Common myeloid progenitor, CD34-positive (primary cell): ENCODE measurements at regions not wholly inside any gene's neighbourhood (a gene's known extent, or its start where the extent isn't known, plus 50 kb on each side); places are given as distances from the start of the nearest gene placed in this dataset.

Experiments
- CTCF ChIA-PET: fragments of 350-600 bp; sonication (Branson Sonifier 250); formaldehyde crosslinking; loops from one replicate; lab custom pipeline; 2021; ENCODE audit warnings: antibody characterized with exemption; lab: Charles Lee
- POLR2A ChIA-PET: fragments of 350-600 bp; sonication (Branson Sonifier 250); formaldehyde crosslinking; loops from one replicate; lab custom pipeline; 2021; ENCODE audit warnings: antibody characterized with exemption; lab: Charles Lee
- DNase-seq, 3 donors: peaks; one replicate each; pipeline versions ENCODE4 v3.0.0 to v3.0.0-alpha.2; 2013
- H3K27ac ChIP-seq, 2 experiments: 1 replicate in 1 of 2; 2 replicates in 1 of 2; pipeline ENCODE4 v1.7.0; 2013; ENCODE audit warnings: inconsistent platforms in 2 of 2, low read length in 2 of 2, mild to moderate bottlenecking in 2 of 2, low read depth in 1 of 2, moderate library complexity in 1 of 2; ENCODE audit not compliant: severe bottlenecking in 2 of 2, insufficient read depth in 1 of 2, poor library complexity in 1 of 2
- H3K27me3 ChIP-seq, 5 experiments: replicated peaks in 2 of 5; 1 replicate in 3 of 5; 2 replicates in 2 of 5; pipeline versions ENCODE4 v1.6.1 to v1.7.0; 2013; ENCODE audit warnings: low read length in 4 of 5, mild to moderate bottlenecking in 2 of 5, moderate library complexity in 2 of 5, inconsistent platforms in 1 of 5; ENCODE audit not compliant: insufficient read depth in 5 of 5, control insufficient read depth in 4 of 5
- H3K36me3 ChIP-seq, 4 experiments: 1 replicate in 2 of 4; 2 replicates in 2 of 4; pipeline versions ENCODE4 v1.6.1 to v1.7.0; 2013; ENCODE audit warnings: low read length in 3 of 4, control low read depth in 1 of 4, mild to moderate bottlenecking in 1 of 4; ENCODE audit not compliant: control insufficient read depth in 4 of 4, insufficient read depth in 4 of 4
- H3K4me1 ChIP-seq, 4 experiments: 1 replicate in 3 of 4; 2 replicates in 1 of 4; pipeline versions ENCODE4 v1.6.1 to v1.7.1; 2013; ENCODE audit warnings: low read length in 3 of 4, mild to moderate bottlenecking in 3 of 4, control low read depth in 1 of 4, inconsistent platforms in 1 of 4, moderate library complexity in 1 of 4; ENCODE audit not compliant: control insufficient read depth in 4 of 4, insufficient read depth in 4 of 4; ENCODE audit errors: control extremely low read depth in 1 of 4
- H3K4me3 ChIP-seq, 7 experiments: 1 replicate in 4 of 7; 2 replicates in 3 of 7; pipeline versions ENCODE4 v1.5.1 to v1.7.0; 2013; ENCODE audit warnings: mild to moderate bottlenecking in 7 of 7, low read length in 6 of 7, moderate library complexity in 6 of 7, inconsistent platforms in 2 of 7, low read depth in 2 of 7, control low read depth in 1 of 7; ENCODE audit not compliant: insufficient read depth in 4 of 7, control insufficient read depth in 1 of 7; ENCODE audit errors: extremely low read depth in 1 of 7
- H3K9me3 ChIP-seq, 5 experiments: 1 replicate in 4 of 5; 2 replicates in 1 of 5; pipeline versions ENCODE4 v1.6.1 to v1.7.1; 2013; ENCODE audit warnings: low read length in 4 of 5, mild to moderate bottlenecking in 2 of 5, inconsistent platforms in 1 of 5, low read depth in 1 of 5, moderate library complexity in 1 of 5; ENCODE audit not compliant: control insufficient read depth in 4 of 5, insufficient read depth in 2 of 5; ENCODE audit errors: control extremely low read depth in 1 of 5
- WGBS: methylation state at CpG from one replicate; pipeline ENCODE4 v1.1.5; 2013; ENCODE audit not compliant: insufficient coverage; 5-methylcytosine and 5-hydroxymethylcytosine counted together

DNA sequence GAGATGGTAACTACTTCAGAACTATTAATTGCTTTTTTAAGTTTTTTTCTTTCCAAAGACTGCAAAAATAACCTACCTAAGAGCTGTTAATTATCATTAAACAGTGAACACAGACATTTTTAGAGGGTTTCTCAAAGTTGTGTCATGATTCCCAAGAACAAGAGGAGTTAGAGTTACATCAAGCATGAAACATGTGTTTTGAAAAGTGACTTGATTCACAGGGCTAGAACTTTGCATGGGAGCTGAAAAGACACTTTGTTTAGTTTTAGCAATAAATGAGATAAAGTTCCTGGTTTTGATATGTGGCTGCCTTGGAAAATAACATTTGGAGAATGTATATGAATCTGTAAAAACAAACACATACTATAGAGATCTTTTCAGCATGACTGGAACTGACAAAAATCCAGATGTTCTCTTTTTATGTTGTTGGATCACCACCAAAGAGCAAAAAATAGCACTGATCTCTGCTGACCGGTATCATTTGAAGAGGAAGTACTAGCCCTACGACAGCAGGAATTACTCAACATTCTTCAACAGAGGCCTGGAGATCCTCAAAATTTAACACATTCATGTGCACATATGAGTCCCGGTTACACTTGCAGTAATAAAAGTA, 173.0 kb upstream of the PCDH18 start:
- DNase-seq, result no peak
- WGBS, result 29% methylated on average over 1 of the region's 3 CpGs

DNA sequence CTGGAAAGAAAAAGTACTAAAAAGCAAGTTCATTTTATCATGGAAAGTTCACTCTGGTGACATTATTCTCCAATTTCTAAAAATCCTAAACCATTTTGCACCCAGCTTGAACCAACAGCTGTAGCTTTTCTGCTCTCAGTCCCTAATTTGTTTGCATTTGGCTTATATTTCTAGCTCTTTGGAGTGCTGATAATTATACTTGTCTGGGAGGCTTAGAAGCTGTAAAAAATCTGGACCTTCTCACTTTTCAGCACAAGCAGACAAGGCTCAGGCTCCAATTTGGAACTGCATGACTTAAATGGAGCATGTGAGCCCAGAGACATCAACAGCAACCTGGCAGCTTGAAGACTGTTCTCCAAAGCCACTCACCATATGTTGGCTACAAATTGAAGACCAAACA, 170.9 kb upstream of the PCDH18 start:
- Histone ChIP-seq H3K27ac (no peak overlapping the region), H3K9me3 (peaks cover 0 to 2% (median 0%) of the 10 kb centered on the region in 5 experiments), H3K27me3 (no peaks in the 10 kb centered on the region), H3K4me3 (no peak overlapping the region), H3K36me3 (no peaks in the 10 kb centered on the region), H3K4me1 (no peaks in the 10 kb centered on the region)
- no peak for DNase-seq
- POLR2A ChIA-PET, result interaction anchor here (0.6 kb wide), 1 partner anchor 1684 kb away, joined by 3 read pairs; no protein-coding TSS in a partner anchor
- CTCF ChIA-PET, result interaction anchor here (0.7 kb wide), 1 partner anchor 8 kb away, joined by 3 read pairs; no protein-coding TSS in a partner anchor

More for the DNA sequence above, 173.0 kb upstream of the PCDH18 start:
- Histone ChIP-seq H3K4me1 (no peaks in the 10 kb centered on the region), H3K27me3 (no peaks in the 10 kb centered on the region), H3K36me3 (no peaks in the 10 kb centered on the region), H3K4me3 (no peak overlapping the region), H3K27ac (no peak overlapping the region), H3K9me3 (peaks cover 0 to 2% (median 0%) of the 10 kb centered on the region in 5 experiments)
- ChIA-PET CTCF (no interaction called here), POLR2A (no interaction called here)

DNA sequence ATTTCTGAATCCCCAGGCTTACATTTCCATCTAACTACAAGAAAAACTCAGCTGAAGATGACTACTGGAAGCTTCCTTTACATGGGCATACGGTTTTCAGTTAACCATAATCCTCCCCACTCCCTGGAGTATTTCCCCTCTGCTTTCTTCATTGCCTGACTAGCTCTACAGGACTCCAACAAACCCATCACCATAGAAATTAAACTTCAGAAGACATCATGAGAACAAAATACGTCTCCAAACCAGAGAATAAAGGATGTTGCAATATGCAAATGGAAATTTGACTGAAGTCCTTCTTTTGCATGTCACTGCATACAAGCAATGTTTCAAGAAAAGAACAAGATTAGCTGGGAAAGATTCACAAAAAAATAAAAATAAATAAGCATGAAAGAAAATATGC, 170.2 kb upstream of the PCDH18 start:
- no peak for DNase-seq
- Histone ChIP-seq H3K4me1 (no peaks in the 10 kb centered on the region), H3K9me3 (peaks cover 0 to 2% (median 0%) of the 10 kb centered on the region in 5 experiments), H3K4me3 (no peak overlapping the region), H3K27me3 (no peaks in the 10 kb centered on the region), H3K27ac (no peak overlapping the region), H3K36me3 (no peaks in the 10 kb centered on the region)
- CTCF ChIA-PET, result interaction anchor here (0.5 to 0.7 kb wide), 2 partner anchors 9 to 186 kb away, joined by 3 read pairs; no protein-coding TSS in a partner anchor
- 70% methylated on average over 1 of the region's 2 CpGs for WGBS
- POLR2A ChIA-PET, result interaction anchor here (0.6 kb wide), 1 partner anchor 1684 kb away, joined by 3 read pairs; no protein-coding TSS in a partner anchor

DNA sequence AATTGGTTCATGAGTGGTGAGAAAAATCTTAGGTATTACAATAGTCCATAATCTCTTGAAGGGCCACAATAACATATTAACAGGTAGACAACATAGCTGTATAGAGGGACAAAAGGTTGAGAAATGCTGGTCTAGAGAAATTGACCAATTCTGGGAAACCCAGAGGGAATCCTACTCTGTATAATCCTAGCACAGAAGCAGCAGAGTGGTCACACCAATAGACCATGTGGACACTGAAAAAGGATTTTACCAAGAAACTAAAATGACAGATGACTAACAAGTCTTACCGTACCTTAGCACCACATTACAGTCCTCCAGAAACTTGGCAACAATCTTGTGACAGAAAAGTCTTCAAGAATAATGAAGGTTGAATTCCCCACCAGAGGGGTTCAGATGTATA, 169.1 kb upstream of the PCDH18 start:
- H3K27me3 ChIP-seq, result no peaks in the 10 kb centered on the region
- no peak overlapping the region for H3K4me3 ChIP-seq
- H3K4me1 ChIP-seq, result no peaks in the 10 kb centered on the region
- H3K36me3 ChIP-seq, result no peaks in the 10 kb centered on the region
- POLR2A ChIA-PET, result no interaction called here
- DNase-seq, result no peak
- H3K27ac ChIP-seq, result no peak overlapping the region
- CTCF ChIA-PET, result no interaction called here
- 100% methylated on average over 1 of the region's 1 CpG for WGBS
- H3K9me3 ChIP-seq, result peaks cover 0 to 2% (median 0%) of the 10 kb centered on the region in 5 experiments

DNA sequence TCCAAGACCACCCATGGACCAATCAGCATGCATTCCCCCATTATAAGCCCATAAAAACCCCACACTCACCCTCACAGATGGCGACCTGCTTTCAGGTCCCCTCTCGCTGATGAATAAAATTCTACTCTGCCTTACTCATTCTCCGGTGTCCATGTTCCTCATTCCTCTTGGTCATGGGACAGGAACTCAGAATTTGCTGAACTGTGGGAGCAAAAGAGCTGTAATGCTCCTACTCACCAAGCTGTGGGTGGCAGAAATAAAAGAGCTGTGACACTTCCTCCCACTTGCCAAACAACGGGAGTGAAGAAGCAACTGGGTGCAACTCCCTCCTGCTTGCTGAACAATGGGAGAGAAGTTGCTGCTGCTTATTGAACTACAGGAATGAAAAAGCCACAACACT, 168.5 kb upstream of the PCDH18 start:
- no peaks in the 10 kb centered on the region for H3K36me3 ChIP-seq
- no peaks in the 10 kb centered on the region for H3K4me1 ChIP-seq
- H3K27ac ChIP-seq, result no peak overlapping the region
- DNase-seq, result no peak
- ChIA-PET POLR2A (no interaction called here), CTCF (no interaction called here)
- no peaks in the 10 kb centered on the region for H3K27me3 ChIP-seq
- WGBS, result 100% methylated on average over 3 of the region's 4 CpGs
- peaks cover 0 to 2% (median 0%) of the 10 kb centered on the region in 5 experiments for H3K9me3 ChIP-seq
- no peak overlapping the region for H3K4me3 ChIP-seq

DNA sequence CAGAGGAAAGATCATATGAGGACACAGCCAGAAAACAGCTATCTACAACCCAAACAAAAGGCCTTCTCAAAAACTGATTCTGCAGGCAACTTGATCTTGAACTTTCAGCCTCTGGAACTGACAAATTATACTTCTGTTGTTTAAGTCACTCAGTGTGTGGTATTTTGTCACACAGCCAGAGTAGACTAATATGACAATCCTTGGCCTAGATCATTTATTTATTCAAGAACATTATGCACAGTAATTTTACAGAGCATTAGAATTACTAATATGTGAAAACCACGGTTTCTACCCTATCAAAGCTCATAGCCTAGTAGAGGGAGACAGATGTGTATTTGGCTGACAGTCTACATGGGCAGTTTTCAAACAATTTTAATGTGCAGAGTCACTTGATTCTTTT, 167.8 kb upstream of the PCDH18 start:
- Histone ChIP-seq H3K4me3 (no peak overlapping the region), H3K4me1 (no peaks in the 10 kb centered on the region), H3K27me3 (no peaks in the 10 kb centered on the region), H3K9me3 (peaks cover 0 to 2% (median 0%) of the 10 kb centered on the region in 5 experiments), H3K27ac (no peak overlapping the region), H3K36me3 (no peaks in the 10 kb centered on the region)
- WGBS, result no CpG with 5 or more reads among the region's 1 CpG
- ChIA-PET POLR2A (no interaction called here), CTCF (no interaction called here)
- DNase-seq, result no peak

DNA sequence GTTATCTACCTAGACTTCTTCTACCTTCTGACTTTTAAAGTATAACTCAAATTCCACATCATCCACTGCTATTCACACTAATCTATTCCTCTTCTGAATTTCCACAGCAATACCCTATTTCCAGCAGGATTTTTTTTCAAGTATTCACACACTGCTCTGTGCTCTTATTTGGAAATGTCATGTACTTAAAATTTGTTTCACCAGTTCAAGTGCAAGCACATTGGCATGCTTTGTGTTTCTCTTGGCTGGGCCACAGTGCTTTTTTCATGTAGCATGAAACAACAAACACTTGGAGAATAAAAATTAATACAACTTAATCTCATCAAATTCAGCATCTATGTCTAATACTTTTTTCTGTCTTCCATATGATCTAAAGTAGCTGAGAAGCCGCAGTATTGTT, 161.8 kb upstream of the PCDH18 start:
- no peaks in the 10 kb centered on the region for H3K27me3 ChIP-seq
- no peak overlapping the region for H3K4me3 ChIP-seq
- H3K9me3 ChIP-seq, result no peaks in the 10 kb centered on the region
- no peaks in the 10 kb centered on the region for H3K4me1 ChIP-seq
- H3K36me3 ChIP-seq, result no peaks in the 10 kb centered on the region
- no CpG with 5 or more reads among the region's 1 CpG for WGBS
- POLR2A ChIA-PET, result no interaction called here
- no peak for DNase-seq
- no peak overlapping the region for H3K27ac ChIP-seq
- CTCF ChIA-PET, result no interaction called here
